IPS-11a (cell line): ENCODE measurements at regions not wholly inside any gene's neighbourhood (a gene's known extent, or its start where the extent isn't known, plus 50 kb on each side); places are given as distances from the start of the nearest gene placed in this dataset.
"Not testable (repeated sequence)": the region's sequence is repeated elsewhere in the genome, so short reads cannot be mapped to it uniquely, and the experiment has no call there.

Source experiments
- H3K4me3 ChIP-seq: one replicate; pipeline ENCODE4 v1.5.1; 2013; ENCODE audit warnings: low read depth, low read length, control low read depth

- H3K4me3 ChIP-seq: not testable (repeated sequence)
Observed at GRCh38 chr6:155798876-155799275, 343.2 kb upstream of the NOX3 start.

GRCh38 chr6:155795173-155795796 lies 339.6 kb upstream of the NOX3 start:
- H3K4me3 ChIP-seq: no peak overlapping the region

- H3K4me3 ChIP-seq: no peak overlapping the region
Observed at GRCh38 chr6:155791891-155792290, 336.3 kb upstream of the NOX3 start.

GRCh38 chr6:155791186-155791585 lies 335.5 kb upstream of the NOX3 start:
- H3K4me3 ChIP-seq: no peak overlapping the region

- H3K4me3 ChIP-seq: no peak overlapping the region
Observed at GRCh38 chr6:155787168-155787567, 331.5 kb upstream of the NOX3 start.

- no peak overlapping the region for H3K4me3 ChIP-seq
Observed at GRCh38 chr6:155786528-155786927, 330.9 kb upstream of the NOX3 start.

GRCh38 chr6:155782739-155783459 lies 327.3 kb upstream of the NOX3 start:
- no peak overlapping the region for H3K4me3 ChIP-seq

- H3K4me3 ChIP-seq: no peak overlapping the region
Observed at GRCh38 chr6:155782320-155782731, 326.7 kb upstream of the NOX3 start.

- H3K4me3 ChIP-seq: no peak overlapping the region
Observed at GRCh38 chr6:155779456-155779855, 323.8 kb upstream of the NOX3 start.

GRCh38 chr6:155778336-155778735 lies 322.7 kb upstream of the NOX3 start:
- no peak overlapping the region for H3K4me3 ChIP-seq

GRCh38 chr6:155771822-155772221 lies 316.2 kb upstream of the NOX3 start:
- no peak overlapping the region for H3K4me3 ChIP-seq

GRCh38 chr6:155770856-155771255 lies 315.2 kb upstream of the NOX3 start:
- H3K4me3 ChIP-seq: no peak overlapping the region

- no peak overlapping the region for H3K4me3 ChIP-seq
Observed at GRCh38 chr6:155770313-155770712, 314.7 kb upstream of the NOX3 start.

- no peak overlapping the region for H3K4me3 ChIP-seq
Observed at GRCh38 chr6:155765275-155766194, 309.9 kb upstream of the NOX3 start.

GRCh38 chr6:155762649-155763048 lies 307.0 kb upstream of the NOX3 start:
- no peak overlapping the region for H3K4me3 ChIP-seq

- no peak overlapping the region for H3K4me3 ChIP-seq
Observed at GRCh38 chr6:155755452-155755851, 299.8 kb upstream of the NOX3 start.

GRCh38 chr6:155748778-155749177 lies 293.1 kb upstream of the NOX3 start:
- not testable (repeated sequence) for H3K4me3 ChIP-seq

GRCh38 chr6:155747491-155747890 lies 291.9 kb upstream of the NOX3 start:
- no peak overlapping the region for H3K4me3 ChIP-seq

- no peak overlapping the region for H3K4me3 ChIP-seq
Observed at GRCh38 chr6:155740781-155741399, 285.3 kb upstream of the NOX3 start.

- no peak overlapping the region for H3K4me3 ChIP-seq
Observed at GRCh38 chr6:155738602-155739105, 283.0 kb upstream of the NOX3 start.

- H3K4me3 ChIP-seq: no peak overlapping the region
Observed at GRCh38 chr6:155717374-155717773, 261.7 kb upstream of the NOX3 start.
